Kasumi-1 (cell line): ENCODE measurements at regions not wholly inside any gene's neighbourhood (a gene's known extent, or its start where the extent isn't known, plus 50 kb on each side); places are given as distances from the start of the nearest gene placed in this dataset.

Experiments used
- DNase-seq, 2 experiments: peaks; one replicate each; lab custom pipeline; 2025; lab: John Stamatoyannopoulos, UW

- no peak for DNase-seq
Observed at GRCh38 chr3:146308682-146309081, 57.8 kb upstream of the PLSCR4 start.

DNA sequence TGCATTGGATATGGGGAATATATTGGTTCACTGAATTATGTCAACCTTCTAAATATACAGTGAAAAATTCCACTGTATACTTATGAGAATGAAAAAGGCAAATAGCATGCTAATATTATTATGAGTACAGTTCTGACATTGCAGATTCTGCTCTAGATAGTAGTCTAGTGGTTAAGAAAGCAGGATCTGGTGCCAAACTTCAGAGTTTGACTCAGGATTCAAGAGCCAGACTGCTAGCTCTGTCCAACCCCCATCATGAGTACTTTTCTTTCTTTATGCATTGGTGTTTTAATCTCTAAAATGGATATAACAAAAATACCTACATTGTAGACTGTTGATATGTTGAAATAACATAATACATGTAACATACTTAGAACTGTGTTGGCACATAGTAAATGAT lies 57.3 kb upstream of the PLSCR4 start:
- no peak for DNase-seq

- no peak for DNase-seq
Observed at GRCh38 chr3:146307456-146307725, 56.5 kb upstream of the PLSCR4 start.

DNA sequence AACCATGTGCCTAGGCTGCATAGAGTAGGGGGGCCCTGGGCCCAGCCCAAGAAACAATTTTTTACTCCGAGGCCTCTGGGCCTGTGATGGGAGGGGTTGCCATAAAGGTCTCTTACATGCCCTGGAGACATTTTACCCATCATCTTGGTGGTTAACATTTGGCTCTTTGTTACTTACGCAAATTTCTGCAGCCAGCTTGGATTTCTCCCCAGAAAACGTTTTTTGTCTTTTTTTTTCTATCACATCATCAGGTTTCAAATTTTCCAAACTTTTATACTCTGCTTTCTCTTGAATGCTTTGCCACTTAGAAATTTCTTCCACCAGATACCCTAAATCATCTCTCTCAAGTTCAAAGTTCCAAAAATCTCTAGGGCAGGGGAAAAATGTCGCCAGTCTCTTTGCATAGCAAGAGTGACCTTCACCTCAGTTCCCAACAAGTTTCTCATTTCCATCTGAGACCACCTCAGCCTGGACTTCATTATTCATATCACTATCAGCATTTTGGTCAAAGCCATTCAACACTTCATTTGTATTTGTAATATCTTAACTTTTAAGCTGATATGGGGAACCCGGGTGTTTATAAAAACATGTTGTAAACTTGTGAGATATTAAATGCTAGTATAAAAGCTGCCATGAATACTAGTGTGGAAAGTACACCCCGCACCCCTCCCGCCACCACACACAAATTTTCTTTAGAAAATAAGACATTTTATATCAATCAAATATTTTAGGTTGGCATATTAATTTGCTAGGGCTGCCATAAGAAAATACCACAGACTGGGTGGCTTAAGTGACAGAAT lies 56.0 kb upstream of the PLSCR4 start:
- DNase-seq: no peak

DNA sequence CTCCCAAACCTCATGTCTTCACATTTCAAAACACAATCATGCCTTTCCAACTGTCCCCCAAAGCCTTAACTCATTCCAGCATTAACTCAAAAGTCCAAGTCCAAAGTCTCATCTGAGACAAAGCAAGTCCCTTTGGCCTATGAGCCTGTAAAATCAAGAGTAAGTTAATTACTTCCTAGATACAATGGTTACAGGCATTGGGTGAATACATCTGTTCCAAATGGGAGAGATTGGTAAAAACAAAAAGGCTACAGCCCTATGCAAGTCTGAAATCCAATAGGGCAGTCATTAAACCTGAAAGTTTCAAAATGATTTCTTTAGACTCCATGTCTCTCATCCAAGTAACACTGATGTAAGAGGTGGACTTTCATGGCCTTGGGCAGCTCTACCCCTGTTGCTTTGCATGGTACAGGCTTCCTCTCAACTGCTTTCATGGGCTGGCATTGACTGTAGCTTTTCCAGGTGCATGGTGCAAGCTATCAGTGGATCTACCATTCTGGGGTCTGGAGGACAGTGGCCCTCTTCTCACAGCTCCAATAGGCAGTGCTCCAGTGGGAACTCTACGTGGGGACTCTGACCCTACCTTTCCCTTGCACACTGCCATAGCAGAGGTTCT lies 55.0 kb upstream of the PLSCR4 start:
- no peak for DNase-seq

DNA sequence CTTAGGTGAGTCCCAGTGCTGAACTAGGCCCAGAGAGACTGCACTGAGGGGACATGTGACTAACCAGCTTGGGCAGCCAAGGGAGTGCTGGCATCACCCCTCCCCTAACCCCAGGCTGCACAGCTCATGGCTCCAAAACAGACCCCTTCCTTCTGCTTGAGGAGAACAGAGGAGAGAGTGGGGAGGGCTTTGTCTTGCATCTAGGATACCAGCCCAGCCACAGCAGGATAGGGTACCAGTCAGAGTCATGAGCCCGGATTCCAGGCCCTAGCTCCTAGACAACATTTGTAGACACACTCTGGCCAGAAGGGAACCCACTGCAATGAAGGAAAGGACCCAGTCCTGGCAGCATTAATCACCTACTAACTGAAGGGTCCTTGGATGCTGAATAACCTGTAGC lies 49.9 kb upstream of the PLSCR4 start:
- no peak for DNase-seq
